ENCODE measurements at regions not wholly inside any gene's neighbourhood (a gene's known extent, or its start where the extent isn't known, plus 50 kb on each side); places are given as distances from the start of the nearest gene placed in this dataset.
A peak's percentile ranks its signal among the peaks of the same experiment; 100 is the strongest.

DNA sequence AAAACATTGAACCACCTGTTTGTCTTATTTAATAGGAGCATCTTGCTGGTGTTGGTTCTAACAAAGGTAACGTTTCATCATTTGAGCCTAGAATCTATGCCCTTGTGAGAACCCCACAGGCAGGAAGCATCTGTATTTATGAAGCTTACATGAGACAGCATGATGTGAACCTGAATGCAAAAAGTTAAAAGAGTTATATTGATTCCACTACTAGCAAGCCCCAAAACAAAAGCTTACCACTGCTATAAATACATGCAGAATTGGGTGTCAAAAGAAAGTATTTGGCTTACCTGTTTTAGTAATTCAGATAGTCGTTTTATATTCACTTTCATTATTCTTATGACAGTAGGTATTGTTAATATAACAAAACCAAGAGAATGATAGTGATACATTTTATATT, 301.2 kb upstream of the ADGRL2 start:
- H3K9me3 ChIP-seq = no peaks in the 10 kb centered on the region
- H3K36me3 ChIP-seq = no peaks in the 10 kb centered on the region
- TF ChIP-seq POLR2A (IDR thresholded peaks at IDR 0.05) (no peak), POLR2AphosphoS5 (IDR thresholded peaks at IDR 0.05) (no peak), EP300 (IDR thresholded peaks at IDR 0.05) (no peak), CTCF (IDR thresholded peaks at IDR 0.05) (no peak)
- no peak overlapping the region for H3K4me3 ChIP-seq
- H3K4me1 ChIP-seq = no peaks in the 10 kb centered on the region
- H3K27ac ChIP-seq = no peak overlapping the region
- no peaks in the 10 kb centered on the region for H3K27me3 ChIP-seq
- intact Hi-C loops (cut with DNase I) = no loop called here
- DNase-seq = no peak
- 64 to 69% methylated on average over 2 of the region's 2 CpGs for WGBS, 2 donors

DNA sequence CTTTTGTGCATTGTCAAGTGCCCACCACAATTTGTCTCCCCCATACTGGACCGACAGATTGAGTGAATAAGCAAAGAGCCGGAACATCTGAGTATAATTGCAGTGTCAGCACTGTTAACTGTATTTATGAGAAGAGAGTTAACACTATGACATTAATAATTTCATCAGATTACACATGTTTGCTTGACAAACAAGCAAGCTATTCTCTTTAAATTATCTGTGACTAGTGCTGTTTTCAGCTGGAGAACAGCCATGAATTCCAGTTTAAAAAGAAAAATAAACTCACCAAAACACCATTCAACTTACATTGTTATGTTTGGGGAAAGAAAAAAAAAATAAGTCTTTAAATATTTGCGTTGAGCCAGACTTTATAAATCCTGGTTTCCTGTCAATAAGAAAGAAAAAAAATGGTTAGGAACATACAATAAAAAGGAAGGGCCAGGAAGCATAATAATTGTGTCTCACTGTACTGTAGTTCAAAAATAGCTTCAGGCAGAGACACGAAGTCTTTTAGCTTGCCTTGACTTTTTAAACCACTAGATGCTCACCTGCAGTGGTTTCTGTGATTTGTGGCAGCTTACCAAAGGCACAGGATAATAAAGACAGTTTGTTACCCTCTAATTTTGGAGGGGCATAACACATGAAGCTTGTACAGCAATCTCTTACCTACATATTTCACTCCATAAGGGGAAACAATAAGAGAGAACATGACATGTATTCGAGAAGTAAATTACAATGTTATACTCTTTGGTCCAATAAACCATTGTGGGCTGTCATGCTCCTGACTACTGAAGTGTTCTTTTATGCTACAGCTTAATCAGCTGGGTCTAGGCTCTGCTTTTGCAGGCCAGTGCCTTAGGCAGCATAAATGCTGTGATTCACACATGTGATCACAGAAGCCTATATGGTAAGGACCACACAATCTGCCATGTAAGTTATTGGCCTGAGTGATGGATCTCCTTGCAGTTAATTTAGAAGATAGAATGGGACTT, 302.0 kb upstream of the ADGRL2 start:
- no peak overlapping the region for H3K27ac ChIP-seq
- no peaks in the 10 kb centered on the region for H3K4me1 ChIP-seq
- H3K27me3 ChIP-seq = no peaks in the 10 kb centered on the region
- intact Hi-C loops (cut with DNase I) = no loop called here
- no peak for TF ChIP-seq EP300 (IDR thresholded peaks at IDR 0.05)
- TF ChIP-seq CTCF (IDR thresholded peaks at IDR 0.05) = no peak
- no peak for TF ChIP-seq POLR2A (IDR thresholded peaks at IDR 0.05)
- TF ChIP-seq POLR2AphosphoS5 (IDR thresholded peaks at IDR 0.05) = no peak
- no peak for DNase-seq
- H3K4me3 ChIP-seq = no peak overlapping the region
- 27 to 46% methylated on average over 5 of the region's 5 CpGs for WGBS, 2 donors
- H3K9me3 ChIP-seq = no peaks in the 10 kb centered on the region
- no peaks in the 10 kb centered on the region for H3K36me3 ChIP-seq

DNA sequence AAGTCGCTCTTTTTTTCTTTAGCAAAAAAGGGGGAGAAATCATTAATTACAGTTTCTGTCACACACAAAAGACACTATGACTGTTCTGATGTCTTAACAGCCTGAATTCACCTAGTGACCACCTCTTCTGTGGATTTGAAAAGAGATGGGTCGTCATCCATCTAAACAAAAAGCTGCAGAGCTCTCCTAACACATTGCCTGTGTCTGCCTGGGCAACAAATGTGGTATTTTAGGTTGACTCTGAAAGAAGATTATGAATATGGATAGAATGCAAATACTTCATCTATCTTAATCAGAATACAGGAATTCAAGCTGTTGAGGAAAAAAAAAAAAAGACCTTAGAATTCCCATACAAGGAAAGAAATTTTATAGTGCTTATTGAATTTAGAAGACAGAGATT, 304.4 kb upstream of the ADGRL2 start:
- no peaks in the 10 kb centered on the region for H3K4me1 ChIP-seq
- H3K36me3 ChIP-seq = no peaks in the 10 kb centered on the region
- H3K4me3 ChIP-seq = no peak overlapping the region
- intact Hi-C loops (cut with DNase I) = no loop called here
- 87 to 91% methylated on average over 2 of the region's 2 CpGs for WGBS, 2 donors
- no peaks in the 10 kb centered on the region for H3K27me3 ChIP-seq
- TF ChIP-seq POLR2A (IDR thresholded peaks at IDR 0.05) (no peak), CTCF (IDR thresholded peaks at IDR 0.05) (no peak), EP300 (IDR thresholded peaks at IDR 0.05) (no peak), POLR2AphosphoS5 (IDR thresholded peaks at IDR 0.05) (no peak)
- no peak for DNase-seq
- H3K27ac ChIP-seq = no peak overlapping the region
- H3K9me3 ChIP-seq = no peaks in the 10 kb centered on the region

DNA sequence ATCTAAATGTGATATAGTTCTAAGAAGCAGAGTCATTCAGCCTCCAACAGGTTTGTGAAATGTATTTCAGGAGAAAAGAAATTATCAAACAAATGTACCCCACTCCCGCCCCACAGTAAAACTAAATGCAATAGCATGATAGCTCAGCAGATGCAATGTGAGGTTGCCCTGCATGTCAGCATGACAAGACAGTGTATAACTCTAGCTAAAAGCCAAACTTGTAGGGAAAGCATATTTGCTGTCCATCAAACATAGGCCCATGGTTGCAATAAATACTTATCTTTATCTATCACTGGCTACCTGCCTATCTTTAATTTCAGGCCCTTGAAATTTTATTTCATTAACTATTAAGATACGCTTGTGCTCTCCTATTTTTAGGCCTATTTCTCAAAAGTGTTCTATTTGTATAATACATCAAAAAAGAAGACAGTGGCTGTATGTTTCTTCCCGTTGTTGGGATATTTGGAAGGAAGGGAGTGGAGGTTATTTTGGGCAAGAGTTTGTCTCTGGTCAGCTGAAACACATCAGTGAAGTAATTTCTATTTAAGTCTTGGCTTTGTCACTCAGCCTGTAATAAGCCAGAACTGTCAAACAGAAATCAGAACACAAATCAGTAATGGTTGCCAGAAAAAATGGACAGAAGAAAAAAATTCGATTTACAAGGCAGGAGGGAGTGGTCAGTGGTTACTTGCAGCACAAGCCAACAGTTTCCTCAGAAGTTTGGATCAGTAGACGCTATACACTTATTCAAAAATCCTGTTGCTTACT, 307.4 kb upstream of the ADGRL2 start:
- peak overlapping the region in 1 of 4 donors; percentile 34 for H3K27ac ChIP-seq
- WGBS, 2 donors = 68 to 80% methylated on average over 5 of the region's 5 CpGs
- no peak overlapping the region for H3K4me3 ChIP-seq
- DNase-seq = no peak
- no peaks in the 10 kb centered on the region for H3K4me1 ChIP-seq
- intact Hi-C loops (cut with DNase I) = no loop called here
- TF ChIP-seq EP300 (IDR thresholded peaks at IDR 0.05) (no peak), CTCF (IDR thresholded peaks at IDR 0.05) (no peak), POLR2AphosphoS5 (IDR thresholded peaks at IDR 0.05) (no peak), POLR2A (IDR thresholded peaks at IDR 0.05) (no peak)
- no peaks in the 10 kb centered on the region for H3K36me3 ChIP-seq
- no peaks in the 10 kb centered on the region for H3K27me3 ChIP-seq
- H3K9me3 ChIP-seq = peaks cover 0 to 5% (median 4%) of the 10 kb centered on the region in 4 donors

All from sigmoid colon (tissue), 6 donors.